NCI-H748 treated with DMSO at 0.1 percent for 48 hours (cell line): ENCODE measurements at regions not wholly inside any gene's neighbourhood (a gene's known extent, or its start where the extent isn't known, plus 50 kb on each side); places are given as distances from the start of the nearest gene placed in this dataset.
A peak's percentile ranks its signal among the peaks of the same experiment; 100 is the strongest.
"Not testable (repeated sequence)": the region's sequence is repeated elsewhere in the genome, so short reads cannot be mapped to it uniquely, and the experiment has no call there.

Source experiments
- DNase-seq: peaks from one replicate; lab custom pipeline; 2025; lab: John Stamatoyannopoulos, UW

- DNase-seq: no peak
These were observed 373.2 kb downstream of the KCNRG start for GRCh38 chr13:50388481-50388880.

- peak; percentile 78 for DNase-seq
These were observed 374.5 kb downstream of the KCNRG start for GRCh38 chr13:50389726-50390125.

- no peak for DNase-seq
These were observed 375.4 kb downstream of the KCNRG start for GRCh38 chr13:50390503-50391248.

- no peak for DNase-seq
These were observed 377.7 kb downstream of the KCNRG start for GRCh38 chr13:50392977-50393376.

- peak; percentile 29 for DNase-seq
These were observed 378.4 kb downstream of the KCNRG start for GRCh38 chr13:50393628-50394027.

- DNase-seq: no peak
These were observed 380.8 kb downstream of the KCNRG start for GRCh38 chr13:50396001-50396400.

GRCh38 chr13:50396618-50397017 lies 381.4 kb downstream of the KCNRG start:
- not testable (repeated sequence) for DNase-seq

- no peak for DNase-seq
These were observed 384.9 kb downstream of the KCNRG start for GRCh38 chr13:50400035-50400726.

GRCh38 chr13:50401049-50401505 lies 385.8 kb downstream of the KCNRG start:
- no peak for DNase-seq

- DNase-seq: no peak
These were observed 386.6 kb downstream of the KCNRG start for GRCh38 chr13:50401721-50402465.

GRCh38 chr13:50403311-50403710 lies 388.1 kb downstream of the KCNRG start:
- DNase-seq: peak; percentile 6

- no peak for DNase-seq
These were observed 388.9 kb downstream of the KCNRG start for GRCh38 chr13:50404116-50404515.

GRCh38 chr13:50404769-50405168 lies 389.5 kb downstream of the KCNRG start:
- no peak for DNase-seq

- DNase-seq: no peak
These were observed 391.6 kb downstream of the KCNRG start for GRCh38 chr13:50406831-50407230.

GRCh38 chr13:50408068-50408467 lies 392.8 kb downstream of the KCNRG start:
- no peak for DNase-seq

- DNase-seq: no peak
These were observed 394.0 kb downstream of the KCNRG start for GRCh38 chr13:50409220-50409619.

- no peak for DNase-seq
These were observed 395.9 kb downstream of the KCNRG start for GRCh38 chr13:50410921-50411746.

- no peak for DNase-seq
These were observed 396.9 kb downstream of the KCNRG start for GRCh38 chr13:50412046-50412617.

- no peak for DNase-seq
These were observed 399.4 kb downstream of the KCNRG start for GRCh38 chr13:50414640-50415039.

- DNase-seq: no peak
These were observed 400.2 kb downstream of the KCNRG start for GRCh38 chr13:50415428-50415827.

- no peak for DNase-seq
These were observed 402.4 kb downstream of the KCNRG start for GRCh38 chr13:50417597-50417996.
